Fibroblast of lung (primary cell): ENCODE measurements at regions not wholly inside any gene's neighbourhood (a gene's known extent, or its start where the extent isn't known, plus 50 kb on each side); places are given as distances from the start of the nearest gene placed in this dataset.

Experiments
- DNase-seq, 2 donors: peaks; one replicate each; pipeline versions ENCODE4 v3.0.0 to v3.0.0-alpha.2; 2010; ENCODE audit warnings: low read depth in 2 of 2
- H2AFZ ChIP-seq: 2 replicates; pipeline ENCODE4 v1.5.1; 2012; ENCODE audit warnings: low read length, control low read depth, inconsistent platforms
- H3K27ac ChIP-seq: 2 replicates; pipeline ENCODE4 v1.5.1; 2011; ENCODE audit warnings: low read length, control low read depth; ENCODE audit not compliant: insufficient read depth
- H3K27me3 ChIP-seq: 2 replicates; pipeline ENCODE4 v1.5.1; 2011; ENCODE audit warnings: mild to moderate bottlenecking, low read length; ENCODE audit not compliant: control insufficient read depth, insufficient read depth
- H3K36me3 ChIP-seq: 2 replicates; pipeline ENCODE4 v1.5.1; 2011; ENCODE audit warnings: low read length; ENCODE audit not compliant: control insufficient read depth, insufficient read depth
- H3K4me1 ChIP-seq: 2 replicates; pipeline ENCODE4 v1.5.1; 2011; ENCODE audit warnings: low read length; ENCODE audit not compliant: control insufficient read depth, insufficient read depth; ENCODE audit errors: extremely low read depth
- H3K4me2 ChIP-seq: 2 replicates; pipeline ENCODE4 v1.5.1; 2011; ENCODE audit warnings: low read length, control low read depth; ENCODE audit not compliant: insufficient read depth; ENCODE audit errors: extremely low read depth
- H3K4me3 ChIP-seq, 4 experiments: fragments of 200-600 bp in 1 of 4; sonication (generic) in 1 of 4; replicated peaks in 1 of 4; 2 replicates each; pipeline ENCODE4 v1.5.1; 2011 to 2016; ENCODE audit warnings: low read length in 4 of 4, low read depth in 3 of 4, mild to moderate bottlenecking in 3 of 4, control low read depth in 2 of 4, inconsistent platforms in 1 of 4, mixed read lengths in 1 of 4; ENCODE audit not compliant: insufficient read depth in 1 of 4; ENCODE audit errors: control extremely low read depth in 1 of 4
- H3K79me2 ChIP-seq: 2 replicates; pipeline ENCODE4 v1.5.1; 2012; ENCODE audit warnings: mild to moderate bottlenecking, low read length, inconsistent platforms; ENCODE audit not compliant: control insufficient read depth, insufficient read depth
- H3K9ac ChIP-seq: 2 replicates; pipeline ENCODE4 v1.5.1; 2011; ENCODE audit warnings: mild to moderate bottlenecking, low read length, control low read depth; ENCODE audit not compliant: insufficient read depth
- H3K9me3 ChIP-seq: 2 replicates; pipeline ENCODE4 v1.5.1; 2012; ENCODE audit warnings: low read depth, low read length; ENCODE audit not compliant: control insufficient read depth, insufficient read depth
- H4K20me1 ChIP-seq: 2 replicates; pipeline ENCODE4 v1.5.1; 2011; ENCODE audit warnings: low read length; ENCODE audit not compliant: control insufficient read depth, insufficient read depth; ENCODE audit errors: extremely low read depth
- CTCF ChIP-seq, 2 donors: IDR thresholded peaks in 1 of 2; conservative IDR thresholded peaks in 1 of 2; 1 replicate in 1 of 2; 2 replicates in 1 of 2; pipeline ENCODE4 v1.5.1; 2011 to 2012; ENCODE audit warnings: low read length in 2 of 2, control low read depth in 1 of 2, inconsistent platforms in 1 of 2, low read depth in 1 of 2, mild to moderate bottlenecking in 1 of 2
- EZH2 ChIP-seq: IDR thresholded peaks from 2 replicates; pipeline ENCODE4 v1.5.1; 2012; ENCODE audit warnings: low read length, control low read depth, mild to moderate bottlenecking; ENCODE audit errors: missing control alignments

DNA sequence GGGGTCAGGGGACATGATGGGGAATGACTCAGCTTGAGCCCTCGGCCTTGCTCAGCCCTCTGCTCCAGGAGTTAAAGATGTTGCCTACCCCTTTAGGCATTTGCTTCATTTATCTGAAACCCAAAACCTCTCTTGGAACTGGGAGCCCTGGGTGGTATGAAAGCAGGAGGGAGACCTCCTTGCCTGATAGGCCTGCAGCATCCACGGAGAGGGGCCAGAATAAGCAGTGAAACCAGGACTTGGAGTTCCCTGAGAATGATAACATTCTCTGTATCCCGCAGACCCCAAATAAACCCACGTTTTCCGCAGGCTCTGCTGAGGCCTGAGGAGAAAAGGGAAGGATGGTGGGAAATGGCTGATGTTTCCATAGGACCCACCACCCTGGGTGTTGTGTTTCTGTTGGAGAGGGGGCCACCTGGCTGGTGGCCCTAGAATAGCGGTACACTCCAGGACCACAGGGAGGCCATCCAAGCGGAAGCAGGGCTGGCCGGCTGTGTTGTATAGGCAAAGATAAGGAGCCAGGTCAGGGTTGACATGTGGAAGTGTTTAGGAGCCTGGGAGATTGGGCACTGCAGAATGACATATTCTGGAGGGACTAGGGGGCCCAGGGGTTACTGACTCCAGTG, 77.4 kb downstream of the FOXD2 start:
- no peak for TF ChIP-seq CTCF (conservative IDR thresholded peaks at IDR 0.05 in 1 of 2, IDR thresholded peaks at IDR 0.05 in 1 of 2; ENCODE audit: low read depth in 1 of 2, low read length in 2 of 2)
- TF ChIP-seq EZH2, result no peak
- H3K27me3 ChIP-seq, result no peaks in the 10 kb centered on the region
- no peak overlapping the region for H3K9ac ChIP-seq
- H3K4me1 ChIP-seq, result no peaks in the 10 kb centered on the region
- H3K4me2 ChIP-seq, result no peak overlapping the region
- no peak overlapping the region for H3K4me3 ChIP-seq
- H4K20me1 ChIP-seq, result no peaks in the 10 kb centered on the region
- no peak overlapping the region for H2AFZ ChIP-seq
- no peaks in the 10 kb centered on the region for H3K79me2 ChIP-seq
- no peaks in the 10 kb centered on the region for H3K9me3 ChIP-seq
- no peak overlapping the region for H3K27ac ChIP-seq
- H3K36me3 ChIP-seq, result no peaks in the 10 kb centered on the region
- no peak for DNase-seq

DNA sequence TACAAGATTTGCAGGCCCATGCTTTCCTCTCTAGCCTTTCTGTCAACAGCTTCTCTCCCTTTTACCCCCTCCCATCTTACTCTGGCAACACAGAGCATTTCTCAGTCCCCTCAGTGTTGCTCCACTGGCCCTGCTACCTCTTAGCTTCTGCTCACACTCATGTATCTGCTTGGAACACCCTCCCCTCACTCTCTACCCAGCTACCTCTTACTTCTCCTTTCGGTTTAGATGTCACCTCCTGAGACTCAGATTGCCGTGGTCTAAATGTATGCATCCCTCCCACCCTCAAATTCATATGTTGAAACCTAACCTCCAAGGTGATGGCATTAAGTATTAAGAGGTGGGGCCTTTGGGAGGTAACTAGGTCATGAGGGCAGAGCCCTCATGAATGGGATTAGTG, 80.1 kb downstream of the FOXD2 start:
- Histone ChIP-seq H3K9ac (no peak overlapping the region), H3K27me3 (no peaks in the 10 kb centered on the region), H3K4me3 (no peak overlapping the region), H3K79me2 (no peaks in the 10 kb centered on the region), H3K36me3 (no peaks in the 10 kb centered on the region), H4K20me1 (no peaks in the 10 kb centered on the region), H3K27ac (no peak overlapping the region), H3K9me3 (no peaks in the 10 kb centered on the region), H3K4me1 (no peaks in the 10 kb centered on the region), H3K4me2 (no peak overlapping the region), H2AFZ (no peak overlapping the region)
- no peak for TF ChIP-seq CTCF (conservative IDR thresholded peaks at IDR 0.05 in 1 of 2, IDR thresholded peaks at IDR 0.05 in 1 of 2; ENCODE audit: low read depth in 1 of 2, low read length in 2 of 2)
- TF ChIP-seq EZH2, result no peak
- no peak for DNase-seq

DNA sequence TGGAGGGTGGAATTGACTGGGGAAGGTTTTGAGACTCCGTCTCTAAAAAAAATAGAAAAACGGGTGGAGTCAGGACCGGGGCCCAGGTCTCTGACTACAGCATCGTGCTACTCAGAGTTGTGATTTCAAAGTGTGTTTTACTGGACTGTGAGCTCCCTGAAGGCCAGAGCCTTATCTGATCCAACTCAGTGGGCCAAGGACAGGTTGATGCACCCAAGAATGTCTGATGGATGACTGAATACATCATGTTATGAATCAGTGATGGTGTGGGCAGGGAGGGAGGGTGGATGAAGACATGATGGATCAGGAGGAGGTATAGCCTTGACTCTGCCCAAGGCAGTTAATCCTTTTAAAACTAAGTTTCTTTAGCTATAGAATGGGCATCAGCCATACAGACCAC, 81.6 kb downstream of the FOXD2 start:
- Histone ChIP-seq H3K9ac (no peak overlapping the region), H3K9me3 (no peaks in the 10 kb centered on the region), H3K27me3 (no peaks in the 10 kb centered on the region), H4K20me1 (no peaks in the 10 kb centered on the region), H2AFZ (no peak overlapping the region), H3K27ac (no peak overlapping the region), H3K79me2 (no peaks in the 10 kb centered on the region), H3K36me3 (no peaks in the 10 kb centered on the region), H3K4me1 (no peaks in the 10 kb centered on the region), H3K4me2 (no peak overlapping the region), H3K4me3 (no peak overlapping the region)
- TF ChIP-seq EZH2 (no peak), CTCF (conservative IDR thresholded peaks at IDR 0.05 in 1 of 2, IDR thresholded peaks at IDR 0.05 in 1 of 2; ENCODE audit: low read depth in 1 of 2, low read length in 2 of 2) (no peak)
- no peak for DNase-seq
